ENCODE measurements at regions not wholly inside any gene's neighbourhood (a gene's known extent, or its start where the extent isn't known, plus 50 kb on each side); places are given as distances from the start of the nearest gene placed in this dataset.
"Not testable (repeated sequence)": the region's sequence is repeated elsewhere in the genome, so short reads cannot be mapped to it uniquely, and the experiment has no call there.

GRCh38 chr2:91839904-91840868, 3031.0 kb upstream of the TEKT4 start:
- DNase-seq (ENCODE audit: low read depth in 2 of 2), result no peak

- DNase-seq (ENCODE audit: low read depth in 2 of 2), result not testable (repeated sequence)
Observed at GRCh38 chr2:91842264-91842663, 3029.0 kb upstream of the TEKT4 start.

GRCh38 chr2:91842913-91843312, 3028.3 kb upstream of the TEKT4 start:
- DNase-seq (ENCODE audit: low read depth in 2 of 2), result not testable (repeated sequence)

DNA sequence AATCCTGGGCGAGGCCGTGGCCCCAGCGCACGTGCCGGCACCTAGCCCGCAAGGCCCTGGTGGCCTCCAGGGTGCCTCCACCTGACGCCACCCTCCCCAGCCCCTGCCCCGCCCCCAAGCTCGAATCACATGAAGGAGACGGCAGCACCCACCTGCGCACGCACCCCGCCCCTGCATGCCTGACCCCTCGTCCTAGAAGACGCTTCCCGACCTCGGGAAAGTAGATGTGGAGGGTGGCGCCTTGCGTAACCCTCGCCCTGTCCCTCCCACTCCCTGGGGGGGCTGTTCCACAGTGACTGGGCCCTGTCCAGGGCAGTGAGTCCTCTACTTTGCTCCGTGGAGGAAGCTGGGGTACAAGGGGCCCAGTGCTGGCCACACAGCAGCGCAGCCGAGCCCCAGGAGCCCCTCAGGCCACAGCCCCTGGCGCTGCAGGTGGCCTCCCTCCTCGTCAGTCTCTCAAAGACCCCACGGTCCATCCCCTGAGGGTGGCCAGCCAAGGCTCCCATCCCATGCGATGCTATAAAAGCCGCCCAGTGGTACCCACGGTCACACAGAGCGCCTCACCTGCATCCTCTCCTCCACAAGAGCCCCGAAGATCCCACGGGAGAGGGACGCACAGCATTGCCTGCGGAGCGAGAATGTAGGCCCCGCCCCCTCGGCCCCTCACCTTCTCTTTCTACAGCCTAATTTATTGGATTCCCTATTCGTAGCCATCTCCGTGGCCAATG, 3027.3 kb upstream of the TEKT4 start:
- not testable (repeated sequence) for DNase-seq (ENCODE audit: low read depth in 2 of 2)

GRCh38 chr2:91844451-91844825, 3026.8 kb upstream of the TEKT4 start:
- not testable (repeated sequence) for DNase-seq (ENCODE audit: low read depth in 2 of 2)

- not testable (repeated sequence) for DNase-seq (ENCODE audit: low read depth in 2 of 2)
Observed at GRCh38 chr2:91846388-91846787, 3024.8 kb upstream of the TEKT4 start.

DNA sequence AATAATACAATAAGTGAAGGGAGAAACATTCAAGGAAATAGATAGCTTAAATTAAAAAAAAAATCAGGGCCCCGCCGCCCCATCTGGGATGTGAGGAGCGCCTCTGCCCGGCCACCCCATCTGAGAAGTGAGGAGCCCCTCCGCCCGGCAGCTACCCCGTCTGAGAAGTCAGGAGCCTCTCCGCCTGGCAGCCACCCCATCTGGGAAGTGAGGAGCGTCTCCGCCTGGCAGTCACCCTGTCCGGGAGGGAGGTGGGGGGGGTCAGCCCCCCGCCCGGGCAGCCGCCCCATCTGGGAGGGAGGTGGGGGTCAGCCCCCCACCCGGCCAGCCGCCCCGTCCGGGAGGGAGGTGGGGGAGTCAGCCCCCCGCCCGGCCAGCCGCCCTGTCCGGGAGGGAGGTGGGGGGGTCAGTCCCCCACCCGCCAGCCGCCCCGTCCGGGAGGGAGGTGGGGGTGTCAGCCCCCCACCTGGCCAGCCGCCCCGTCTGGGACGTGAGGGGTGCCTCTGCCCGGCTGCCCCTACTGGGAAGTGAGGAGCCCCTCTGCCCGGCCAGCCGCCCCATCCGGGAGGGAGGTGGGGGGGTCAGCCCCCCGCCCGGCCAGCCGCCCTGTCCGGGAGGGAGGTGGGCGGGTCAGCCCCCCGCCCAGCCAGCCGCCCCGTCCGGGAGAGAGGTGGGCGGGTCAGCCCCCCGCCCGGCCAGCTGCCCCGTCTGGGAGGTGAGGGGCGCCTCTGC, 3019.4 kb upstream of the TEKT4 start:
- DNase-seq (ENCODE audit: low read depth in 2 of 2), result not testable (repeated sequence)

DNA sequence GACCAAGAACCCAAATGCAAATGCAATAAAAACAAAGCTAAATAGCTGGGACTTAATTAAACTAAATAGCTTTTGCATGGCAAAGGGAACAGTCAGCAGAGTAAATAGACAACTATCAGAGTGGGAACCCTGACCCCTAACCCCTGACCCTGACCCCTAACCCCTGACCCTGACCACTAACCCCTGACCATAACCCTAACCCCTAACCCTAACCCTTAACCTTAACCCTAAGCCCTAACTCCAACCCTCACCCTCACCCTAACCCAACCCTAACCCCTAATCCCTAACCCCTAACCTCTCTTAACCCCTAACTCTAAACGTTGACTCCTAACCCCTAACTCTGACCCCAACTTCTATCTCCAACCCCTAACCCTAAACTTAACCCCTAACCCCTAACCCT, 3014.3 kb upstream of the TEKT4 start:
- not testable (repeated sequence) for DNase-seq (ENCODE audit: low read depth in 2 of 2)

GRCh38 chr2:91857711-91858110, 3013.5 kb upstream of the TEKT4 start:
- not testable (repeated sequence) for DNase-seq (ENCODE audit: low read depth in 2 of 2)

DNA sequence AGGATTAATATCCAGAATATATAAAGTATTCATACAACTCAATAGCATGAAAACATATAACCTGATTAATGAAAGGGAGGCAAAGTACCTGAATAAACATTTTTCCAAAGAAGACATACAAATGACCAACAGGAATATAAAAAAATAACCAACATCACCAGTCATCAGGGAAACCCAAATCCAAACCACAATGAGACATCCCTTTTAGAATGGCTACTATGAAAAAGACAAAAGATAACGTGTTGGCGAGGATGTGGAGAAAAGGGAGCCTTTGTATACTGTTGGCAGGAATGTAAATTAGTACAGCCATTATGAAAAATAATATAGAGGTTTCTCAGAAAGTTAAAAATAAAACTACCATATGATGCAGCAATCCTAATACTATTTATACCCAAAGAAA, 2999.5 kb upstream of the TEKT4 start:
- DNase-seq (ENCODE audit: low read depth in 2 of 2), result not testable (repeated sequence)

GRCh38 chr2:91873416-91873815, 2997.8 kb upstream of the TEKT4 start:
- DNase-seq (ENCODE audit: low read depth in 2 of 2), result not testable (repeated sequence)

GRCh38 chr2:91877658-91878210, 2993.5 kb upstream of the TEKT4 start:
- DNase-seq (ENCODE audit: low read depth in 2 of 2), result not testable (repeated sequence)

DNA sequence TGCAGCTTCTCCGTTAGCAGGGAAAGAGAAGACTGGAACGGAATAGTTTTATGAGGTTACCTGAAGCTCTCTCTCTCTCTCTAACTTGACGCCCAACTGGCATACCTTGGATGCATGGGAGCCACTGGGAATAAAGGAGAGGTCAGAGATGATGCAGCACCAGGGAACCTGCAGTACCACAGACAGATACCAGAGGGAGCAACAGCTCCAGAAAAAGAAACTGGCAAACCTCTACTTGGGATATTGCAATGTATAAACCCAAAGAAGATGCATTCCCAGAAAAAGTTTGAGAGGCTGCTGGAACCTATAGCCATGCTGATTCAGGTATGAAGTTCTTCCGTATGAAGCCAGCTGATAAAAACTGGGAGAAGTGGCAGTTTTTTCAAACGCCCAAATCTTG, 2976.1 kb upstream of the TEKT4 start:
- DNase-seq (ENCODE audit: low read depth in 2 of 2), result not testable (repeated sequence)

DNA sequence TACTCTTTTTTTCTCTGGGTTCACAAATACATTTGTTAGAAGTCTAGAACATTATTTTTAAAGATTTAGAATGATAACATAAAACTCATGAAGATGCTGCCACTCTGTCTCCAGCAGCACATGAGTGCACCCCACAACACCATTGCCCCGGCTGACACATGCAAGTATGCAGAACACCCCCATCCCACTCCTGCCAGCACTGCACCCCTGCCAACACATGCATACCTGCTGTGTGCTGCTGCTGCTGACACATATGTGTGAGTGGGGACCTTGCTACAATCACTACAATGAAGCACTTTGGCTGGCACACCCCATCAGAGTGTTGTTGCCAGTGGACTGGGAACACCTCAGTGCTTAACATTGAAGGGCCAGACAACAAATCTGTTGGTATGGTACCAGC, 2953.6 kb upstream of the TEKT4 start:
- DNase-seq (ENCODE audit: low read depth in 2 of 2), result not testable (repeated sequence)

Data from dermis microvascular lymphatic vessel endothelial cell (primary cell).